VCaP (cell line): ENCODE measurements at regions not wholly inside any gene's neighbourhood (a gene's known extent, or its start where the extent isn't known, plus 50 kb on each side); places are given as distances from the start of the nearest gene placed in this dataset.
A peak's percentile ranks its signal among the peaks of the same experiment; 100 is the strongest.

Source experiments
- H3K27ac ChIP-seq: fragments of 450-650 bp; 2 replicates; pipeline ENCODE4 v1.5.1; 2017
- CTCF ChIP-seq: fragments of 450-650 bp; conservative IDR thresholded peaks from 2 replicates; pipeline ENCODE4 v1.5.1; 2017; ENCODE audit warnings: mild to moderate bottlenecking, moderate library complexity

GRCh38 chr12:78795934-78796445 is 68.6 kb upstream of the SYT1 start:
- TF ChIP-seq CTCF, result no peak

GRCh38 chr12:78797196-78797931 is 67.2 kb upstream of the SYT1 start:
- H3K27ac ChIP-seq, result no peak overlapping the region
- no peak for TF ChIP-seq CTCF

More at GRCh38 chr12:78795934-78796445, 68.6 kb upstream of the SYT1 start:
- no peak overlapping the region for H3K27ac ChIP-seq

- peak overlapping the region; percentile 71 for H3K27ac ChIP-seq
- no peak for TF ChIP-seq CTCF
Measured at GRCh38 chr12:78799649-78800048, 64.9 kb upstream of the SYT1 start.

GRCh38 chr12:78802593-78802992 is 62.0 kb upstream of the SYT1 start:
- no peak overlapping the region for H3K27ac ChIP-seq
- no peak for TF ChIP-seq CTCF

GRCh38 chr12:78804262-78804661 is 60.3 kb upstream of the SYT1 start:
- no peak overlapping the region for H3K27ac ChIP-seq
- TF ChIP-seq CTCF, result no peak
